ENCODE measurements at regions not wholly inside any gene's neighbourhood (a gene's known extent, or its start where the extent isn't known, plus 50 kb on each side); places are given as distances from the start of the nearest gene placed in this dataset.

DNA sequence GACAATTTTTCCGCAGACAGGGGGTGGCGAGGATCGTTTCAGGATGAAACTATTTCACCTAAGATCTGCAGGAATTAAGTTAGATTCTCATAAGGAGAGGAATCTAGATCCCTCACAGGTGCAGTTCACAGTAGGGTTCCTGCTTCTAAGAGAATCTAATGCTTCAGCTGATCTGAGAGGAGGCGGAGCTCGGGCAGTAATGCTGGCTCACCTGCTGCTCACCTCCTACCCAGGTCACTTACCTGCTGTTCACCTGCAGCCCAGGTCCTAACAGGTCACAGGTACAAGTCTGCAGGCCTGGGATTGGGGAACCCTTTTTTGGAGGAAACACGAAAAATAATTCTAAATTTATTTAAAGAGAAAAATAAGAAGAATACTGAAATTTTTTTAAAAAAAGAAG is 406.8 kb downstream of the MCTP2 start:
- TF ChIP-seq, protein P1, sequence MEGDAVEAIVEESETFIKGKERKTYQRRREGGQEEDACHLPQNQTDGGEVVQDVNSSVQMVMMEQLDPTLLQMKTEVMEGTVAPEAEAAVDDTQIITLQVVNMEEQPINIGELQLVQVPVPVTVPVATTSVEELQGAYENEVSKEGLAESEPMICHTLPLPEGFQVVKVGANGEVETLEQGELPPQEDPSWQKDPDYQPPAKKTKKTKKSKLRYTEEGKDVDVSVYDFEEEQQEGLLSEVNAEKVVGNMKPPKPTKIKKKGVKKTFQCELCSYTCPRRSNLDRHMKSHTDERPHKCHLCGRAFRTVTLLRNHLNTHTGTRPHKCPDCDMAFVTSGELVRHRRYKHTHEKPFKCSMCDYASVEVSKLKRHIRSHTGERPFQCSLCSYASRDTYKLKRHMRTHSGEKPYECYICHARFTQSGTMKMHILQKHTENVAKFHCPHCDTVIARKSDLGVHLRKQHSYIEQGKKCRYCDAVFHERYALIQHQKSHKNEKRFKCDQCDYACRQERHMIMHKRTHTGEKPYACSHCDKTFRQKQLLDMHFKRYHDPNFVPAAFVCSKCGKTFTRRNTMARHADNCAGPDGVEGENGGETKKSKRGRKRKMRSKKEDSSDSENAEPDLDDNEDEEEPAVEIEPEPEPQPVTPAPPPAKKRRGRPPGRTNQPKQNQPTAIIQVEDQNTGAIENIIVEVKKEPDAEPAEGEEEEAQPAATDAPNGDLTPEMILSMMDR (IDR thresholded peaks at IDR 0.05), result no peak
- TF ChIP-seq POLR2A (IDR thresholded peaks at IDR 0.05), result no peak
